HG03354 (cell line): ENCODE measurements at regions not wholly inside any gene's neighbourhood (a gene's known extent, or its start where the extent isn't known, plus 50 kb on each side); places are given as distances from the start of the nearest gene placed in this dataset.
"Not testable (repeated sequence)": the region's sequence is repeated elsewhere in the genome, so short reads cannot be mapped to it uniquely, and the experiment has no call there.

Experiments
- ATAC-seq: cut with Tn5 transposase; IDR thresholded peaks from one replicate; pipeline ENCODE4 v1.9.1; 2021; ENCODE audit warnings: mild to moderate bottlenecking; ENCODE audit not compliant: unreplicated experiment, poor library complexity, severe bottlenecking

GRCh38 chr19:28601723-28602440 lies 611.1 kb downstream of the UQCRFS1 start:
- no peak for ATAC-seq

- no peak for ATAC-seq
These were observed 614.1 kb downstream of the UQCRFS1 start for GRCh38 chr19:28598861-28599260.

- no peak for ATAC-seq
These were observed 616.3 kb downstream of the UQCRFS1 start for GRCh38 chr19:28596561-28597071.

GRCh38 chr19:28595722-28596480 lies 617.0 kb downstream of the UQCRFS1 start:
- ATAC-seq: no peak

- ATAC-seq: no peak
These were observed 618.2 kb downstream of the UQCRFS1 start for GRCh38 chr19:28594737-28595136.

GRCh38 chr19:28589991-28590411 lies 623.0 kb downstream of the UQCRFS1 start:
- not testable (repeated sequence) for ATAC-seq

- ATAC-seq: no peak
These were observed 626.5 kb downstream of the UQCRFS1 start for GRCh38 chr19:28586474-28586873.

GRCh38 chr19:28585796-28586195 lies 627.2 kb downstream of the UQCRFS1 start:
- ATAC-seq: no peak

- ATAC-seq: no peak
These were observed 629.2 kb downstream of the UQCRFS1 start for GRCh38 chr19:28583713-28584112.

- no peak for ATAC-seq
These were observed 629.7 kb downstream of the UQCRFS1 start for GRCh38 chr19:28583242-28583641.

- ATAC-seq: no peak
These were observed 630.2 kb downstream of the UQCRFS1 start for GRCh38 chr19:28582796-28583195.

- no peak for ATAC-seq
These were observed 630.6 kb downstream of the UQCRFS1 start for GRCh38 chr19:28582344-28582743.

GRCh38 chr19:28581468-28581770 lies 631.5 kb downstream of the UQCRFS1 start:
- ATAC-seq: no peak

- no peak for ATAC-seq
These were observed 634.0 kb downstream of the UQCRFS1 start for GRCh38 chr19:28578786-28579505.

- no peak for ATAC-seq
These were observed 634.7 kb downstream of the UQCRFS1 start for GRCh38 chr19:28578208-28578607.

- ATAC-seq: no peak
These were observed 635.3 kb downstream of the UQCRFS1 start for GRCh38 chr19:28577666-28578065.

- ATAC-seq: no peak
These were observed 635.7 kb downstream of the UQCRFS1 start for GRCh38 chr19:28577233-28577632.

GRCh38 chr19:28575816-28576215 lies 637.1 kb downstream of the UQCRFS1 start:
- ATAC-seq: no peak

- not testable (repeated sequence) for ATAC-seq
These were observed 637.6 kb downstream of the UQCRFS1 start for GRCh38 chr19:28575312-28575711.

- no peak for ATAC-seq
These were observed 638.7 kb downstream of the UQCRFS1 start for GRCh38 chr19:28574212-28574611.
